Mammary epithelial cell (primary cell): ENCODE measurements at regions not wholly inside any gene's neighbourhood (a gene's known extent, or its start where the extent isn't known, plus 50 kb on each side); places are given as distances from the start of the nearest gene placed in this dataset.

ENCODE experiments used
- CTCF ChIP-seq, 2 donors: IDR thresholded peaks in 1 of 2; conservative IDR thresholded peaks in 1 of 2; 2 replicates each; pipeline ENCODE4 v1.5.1; 2011 to 2012; ENCODE audit warnings: inconsistent platforms in 2 of 2, low read length in 2 of 2, mild to moderate bottlenecking in 2 of 2, control low read depth in 1 of 2, low read depth in 1 of 2; ENCODE audit not compliant: insufficient read depth in 1 of 2; ENCODE audit errors: extremely low read depth in 1 of 2
- EZH2 ChIP-seq: IDR thresholded peaks from 2 replicates; pipeline ENCODE4 v1.6.1; 2012; ENCODE audit warnings: low read length, inconsistent platforms, borderline replicate concordance

GRCh38 chr15:98560338-98560737 lies 88.0 kb upstream of the IGF1R start:
- no peak for TF ChIP-seq CTCF (conservative IDR thresholded peaks at IDR 0.05 in 1 of 2, IDR thresholded peaks at IDR 0.05 in 1 of 2; ENCODE audit: extremely low read depth in 1 of 2, insufficient read depth in 1 of 2, low read depth in 1 of 2, low read length in 2 of 2)
- TF ChIP-seq EZH2 = no peak
